ENCODE measurements at regions not wholly inside any gene's neighbourhood (a gene's known extent, or its start where the extent isn't known, plus 50 kb on each side); places are given as distances from the start of the nearest gene placed in this dataset.

DNA sequence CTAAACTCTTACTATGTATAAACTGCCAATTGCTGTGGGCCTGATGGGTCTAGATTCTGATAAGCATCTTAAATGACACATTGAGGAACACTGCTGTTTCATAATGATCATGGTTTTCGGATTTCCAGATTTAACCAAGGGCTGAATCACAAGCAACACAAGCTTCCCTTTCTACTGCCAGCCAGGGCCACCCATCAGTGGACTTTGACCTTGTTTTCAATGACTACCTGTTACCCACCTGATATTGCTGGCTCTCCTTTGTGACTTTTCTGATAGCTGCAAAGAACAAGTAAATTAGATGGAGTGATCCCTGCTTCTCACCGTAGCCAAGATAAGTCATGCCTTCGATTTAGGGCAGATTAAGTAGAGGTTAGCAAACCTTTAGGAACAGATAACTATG is 259.0 kb downstream of the PAX3 start:
- TF ChIP-seq, protein P1, sequence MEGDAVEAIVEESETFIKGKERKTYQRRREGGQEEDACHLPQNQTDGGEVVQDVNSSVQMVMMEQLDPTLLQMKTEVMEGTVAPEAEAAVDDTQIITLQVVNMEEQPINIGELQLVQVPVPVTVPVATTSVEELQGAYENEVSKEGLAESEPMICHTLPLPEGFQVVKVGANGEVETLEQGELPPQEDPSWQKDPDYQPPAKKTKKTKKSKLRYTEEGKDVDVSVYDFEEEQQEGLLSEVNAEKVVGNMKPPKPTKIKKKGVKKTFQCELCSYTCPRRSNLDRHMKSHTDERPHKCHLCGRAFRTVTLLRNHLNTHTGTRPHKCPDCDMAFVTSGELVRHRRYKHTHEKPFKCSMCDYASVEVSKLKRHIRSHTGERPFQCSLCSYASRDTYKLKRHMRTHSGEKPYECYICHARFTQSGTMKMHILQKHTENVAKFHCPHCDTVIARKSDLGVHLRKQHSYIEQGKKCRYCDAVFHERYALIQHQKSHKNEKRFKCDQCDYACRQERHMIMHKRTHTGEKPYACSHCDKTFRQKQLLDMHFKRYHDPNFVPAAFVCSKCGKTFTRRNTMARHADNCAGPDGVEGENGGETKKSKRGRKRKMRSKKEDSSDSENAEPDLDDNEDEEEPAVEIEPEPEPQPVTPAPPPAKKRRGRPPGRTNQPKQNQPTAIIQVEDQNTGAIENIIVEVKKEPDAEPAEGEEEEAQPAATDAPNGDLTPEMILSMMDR (optimal IDR thresholded peaks at IDR 0.05 in 1 of 3, IDR thresholded peaks at IDR 0.05 in 1 of 3, conservative IDR thresholded peaks at IDR 0.05 in 1 of 3; ENCODE audit: extremely low read depth in 1 of 3, insufficient read depth in 2 of 3, low read length in 3 of 3): no peak
- no peak for TF ChIP-seq EZH2 (IDR thresholded peaks at IDR 0.05; ENCODE audit: low read length)

Data from keratinocyte (primary cell).